SK-N-SH treated with all-trans-retinoic acid at 6 μM for 48 hours (cell line): ENCODE measurements at regions not wholly inside any gene's neighbourhood (a gene's known extent, or its start where the extent isn't known, plus 50 kb on each side); places are given as distances from the start of the nearest gene placed in this dataset.

Experiments used
- ATAC-seq: fragments of 200-7000 bp; cut with Tn5 transposase; 3 replicates; pipeline ENCODE4 v1.9.1; 2020; ENCODE audit warnings: mild to moderate bottlenecking, moderate library complexity
- ARNTL ChIP-seq: fragments of 450-650 bp; formaldehyde crosslinking; IDR thresholded peaks from 2 replicates; pipeline ENCODE4 v1.5.0; 2020; ENCODE audit warnings: low read depth, mild to moderate bottlenecking, moderate library complexity, borderline replicate concordance
- BACH2 ChIP-seq: fragments of 250-450 bp; sonication (Bioruptor Pico); IDR thresholded peaks from 2 replicates; pipeline ENCODE4 v1.9.0; 2021; ENCODE audit warnings: mild to moderate bottlenecking, borderline replicate concordance
- CSDC2 ChIP-seq: fragments of 250-450 bp; sonication (Bioruptor Pico); IDR thresholded peaks from 2 replicates; pipeline ENCODE4 v1.5.0; 2020; ENCODE audit warnings: mild to moderate bottlenecking, moderate library complexity
- CSRNP3 ChIP-seq: fragments of 250-450 bp; sonication (Bioruptor Pico); IDR thresholded peaks from 2 replicates; pipeline ENCODE4 v1.5.1; 2021; ENCODE audit warnings: mild to moderate bottlenecking, moderate library complexity
- ESRRG ChIP-seq: fragments of 250-450 bp; sonication (Bioruptor Pico); IDR thresholded peaks from 2 replicates; pipeline ENCODE4 v1.6.1; 2021; ENCODE audit warnings: mild to moderate bottlenecking
- GLIS3 ChIP-seq: fragments of 250-450 bp; sonication (Bioruptor Pico); IDR thresholded peaks from 2 replicates; pipeline ENCODE4 v1.5.0; 2020; ENCODE audit warnings: mild to moderate bottlenecking, moderate library complexity
- ISL1 ChIP-seq: fragments of 250-450 bp; sonication (Bioruptor Pico); IDR thresholded peaks from 2 replicates; pipeline ENCODE4 v2.1.2; 2022; ENCODE audit warnings: mild to moderate bottlenecking, moderate library complexity
- OSR1 ChIP-seq: fragments of 250-450 bp; sonication (Bioruptor Pico); IDR thresholded peaks from 2 replicates; pipeline ENCODE4 v1.8.0; 2022; ENCODE audit warnings: moderate library complexity, mild to moderate bottlenecking, inconsistent platforms
- PPARA ChIP-seq: fragments of 250-450 bp; sonication (Bioruptor Pico); IDR thresholded peaks from 2 replicates; pipeline ENCODE4 v1.5.0; 2020; ENCODE audit warnings: mild to moderate bottlenecking, borderline replicate concordance
- TCF4 ChIP-seq: fragments of 250-450 bp; sonication (Bioruptor Pico); IDR thresholded peaks from 2 replicates; pipeline ENCODE4 v1.8.0; 2021; ENCODE audit warnings: mild to moderate bottlenecking, moderate library complexity, borderline replicate concordance
- TOX ChIP-seq: fragments of 250-450 bp; sonication (Bioruptor Pico); IDR thresholded peaks from 2 replicates; pipeline ENCODE4 v1.8.0; 2021; ENCODE audit warnings: mild to moderate bottlenecking, moderate library complexity, borderline replicate concordance
- ZC3H10 ChIP-seq: fragments of 250-450 bp; sonication (Bioruptor Pico); IDR thresholded peaks from 2 replicates; pipeline ENCODE4 v1.5.1; 2021; ENCODE audit warnings: mild to moderate bottlenecking, moderate library complexity
- ZFP3 ChIP-seq: fragments of 250-450 bp; sonication (Bioruptor Pico); IDR thresholded peaks from 2 replicates; pipeline ENCODE4 v1.5.0; 2020; ENCODE audit warnings: mild to moderate bottlenecking, moderate library complexity
- ZFP30 ChIP-seq: fragments of 450-650 bp; formaldehyde crosslinking; IDR thresholded peaks from 2 replicates; pipeline ENCODE4 v1.5.0; 2022; ENCODE audit warnings: mild to moderate bottlenecking, moderate library complexity
- ZNF565 ChIP-seq: fragments of 450-650 bp; formaldehyde crosslinking; conservative IDR thresholded peaks from 2 replicates; pipeline ENCODE4 v1.5.0; 2020; ENCODE audit warnings: low read depth, mild to moderate bottlenecking, moderate library complexity
- ZNF70 ChIP-seq: fragments of 450-650 bp; formaldehyde crosslinking; IDR thresholded peaks from 2 replicates; pipeline ENCODE4 v1.5.0; 2020; ENCODE audit warnings: mild to moderate bottlenecking, moderate library complexity
- ZNF8 ChIP-seq: fragments of 450-650 bp; formaldehyde crosslinking; IDR thresholded peaks from 2 replicates; pipeline ENCODE4 v1.5.0; 2020; ENCODE audit warnings: mild to moderate bottlenecking, moderate library complexity
- TF ChIP-seq, protein P1 (sequence below): fragments of 250-450 bp; sonication (Bioruptor Pico); IDR thresholded peaks from 2 replicates; pipeline ENCODE4 v1.5.1; 2020; ENCODE audit warnings: low read depth, mild to moderate bottlenecking, moderate library complexity
- TF ChIP-seq, protein P2 (sequence below): fragments of 250-450 bp; sonication (Bioruptor Pico); IDR thresholded peaks from 2 replicates; pipeline ENCODE4 v1.8.0; 2020; ENCODE audit warnings: mild to moderate bottlenecking, moderate library complexity, borderline replicate concordance
- TF ChIP-seq, protein P3 (sequence below): fragments of 250-450 bp; sonication (Bioruptor Pico); IDR thresholded peaks from 2 replicates; pipeline ENCODE4 v1.5.0; 2020; ENCODE audit warnings: mild to moderate bottlenecking, moderate library complexity
- TF ChIP-seq, protein P4 (sequence below): fragments of 250-450 bp; sonication (Bioruptor Pico); IDR thresholded peaks from 2 replicates; pipeline ENCODE4 v1.8.0; 2021; ENCODE audit warnings: low read depth, mild to moderate bottlenecking, moderate library complexity, borderline replicate concordance

DNA sequence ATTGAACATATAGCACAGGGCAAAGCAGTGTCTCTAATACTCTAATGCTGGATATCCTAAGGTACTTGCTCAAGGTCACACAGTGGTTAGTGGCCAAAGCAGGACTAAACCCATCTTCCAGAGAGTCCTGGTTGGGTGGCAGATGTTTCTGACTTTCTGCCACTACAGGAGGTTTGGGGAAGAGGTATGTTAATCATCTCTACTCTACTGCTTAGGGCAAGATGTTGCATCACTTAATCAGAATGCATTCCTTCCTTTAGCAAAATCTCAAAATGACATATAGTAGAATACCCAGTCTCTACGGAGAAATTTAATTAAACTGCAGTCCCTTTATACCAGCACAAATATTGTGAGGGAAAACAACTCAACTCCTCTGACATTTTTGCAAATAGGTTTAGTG, 190.7 kb upstream of the FAM241A start:
- TF ChIP-seq ZNF70 (CRISPR knock-in tag) = no peak
- TF ChIP-seq ZFP30 (CRISPR knock-in tag) = no peak
- TF ChIP-seq BACH2 (CRISPR knock-in tag) = no peak
- TF ChIP-seq TOX (CRISPR knock-in tag) = no peak
- no peak for TF ChIP-seq CSDC2
- TF ChIP-seq, protein P1, sequence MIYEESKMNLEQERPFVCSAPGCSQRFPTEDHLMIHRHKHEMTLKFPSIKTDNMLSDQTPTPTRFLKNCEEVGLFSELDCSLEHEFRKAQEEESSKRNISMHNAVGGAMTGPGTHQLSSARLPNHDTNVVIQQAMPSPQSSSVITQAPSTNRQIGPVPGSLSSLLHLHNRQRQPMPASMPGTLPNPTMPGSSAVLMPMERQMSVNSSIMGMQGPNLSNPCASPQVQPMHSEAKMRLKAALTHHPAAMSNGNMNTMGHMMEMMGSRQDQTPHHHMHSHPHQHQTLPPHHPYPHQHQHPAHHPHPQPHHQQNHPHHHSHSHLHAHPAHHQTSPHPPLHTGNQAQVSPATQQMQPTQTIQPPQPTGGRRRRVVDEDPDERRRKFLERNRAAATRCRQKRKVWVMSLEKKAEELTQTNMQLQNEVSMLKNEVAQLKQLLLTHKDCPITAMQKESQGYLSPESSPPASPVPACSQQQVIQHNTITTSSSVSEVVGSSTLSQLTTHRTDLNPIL (CRISPR knock-in tag) = no peak
- TF ChIP-seq, protein P2, sequence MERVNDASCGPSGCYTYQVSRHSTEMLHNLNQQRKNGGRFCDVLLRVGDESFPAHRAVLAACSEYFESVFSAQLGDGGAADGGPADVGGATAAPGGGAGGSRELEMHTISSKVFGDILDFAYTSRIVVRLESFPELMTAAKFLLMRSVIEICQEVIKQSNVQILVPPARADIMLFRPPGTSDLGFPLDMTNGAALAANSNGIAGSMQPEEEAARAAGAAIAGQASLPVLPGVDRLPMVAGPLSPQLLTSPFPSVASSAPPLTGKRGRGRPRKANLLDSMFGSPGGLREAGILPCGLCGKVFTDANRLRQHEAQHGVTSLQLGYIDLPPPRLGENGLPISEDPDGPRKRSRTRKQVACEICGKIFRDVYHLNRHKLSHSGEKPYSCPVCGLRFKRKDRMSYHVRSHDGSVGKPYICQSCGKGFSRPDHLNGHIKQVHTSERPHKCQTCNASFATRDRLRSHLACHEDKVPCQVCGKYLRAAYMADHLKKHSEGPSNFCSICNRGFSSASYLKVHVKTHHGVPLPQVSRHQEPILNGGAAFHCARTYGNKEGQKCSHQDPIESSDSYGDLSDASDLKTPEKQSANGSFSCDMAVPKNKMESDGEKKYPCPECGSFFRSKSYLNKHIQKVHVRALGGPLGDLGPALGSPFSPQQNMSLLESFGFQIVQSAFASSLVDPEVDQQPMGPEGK (CRISPR knock-in tag) = no peak
- TF ChIP-seq PPARA = no peak
- no peak for TF ChIP-seq OSR1 (CRISPR knock-in tag)
- ATAC-seq = no peak

DNA sequence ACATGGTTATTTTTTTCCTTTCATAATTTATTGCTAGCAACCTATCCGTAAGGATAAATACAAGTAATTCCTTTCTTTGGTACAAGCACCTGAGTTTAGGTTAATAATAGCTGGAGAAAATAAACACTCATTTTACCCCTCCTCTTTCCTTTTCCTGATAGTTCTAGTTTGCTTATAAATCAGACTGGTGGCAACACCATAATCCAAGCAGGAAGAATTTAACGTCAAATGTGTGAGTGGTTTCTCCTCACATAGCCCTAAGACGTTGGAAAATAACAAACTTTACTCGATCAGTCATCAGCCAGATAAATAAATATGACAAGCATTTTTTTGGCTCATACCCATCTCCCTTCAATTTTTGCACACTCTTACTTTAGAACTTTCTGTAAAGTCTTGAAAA, 190.3 kb upstream of the FAM241A start:
- TF ChIP-seq GLIS3 (CRISPR knock-in tag) (no peak), ZFP3 (CRISPR knock-in tag) (no peak), BACH2 (CRISPR knock-in tag) (no peak), ZNF70 (CRISPR knock-in tag) (no peak), ZNF565 (CRISPR knock-in tag) (no peak), TOX (CRISPR knock-in tag) (no peak), TCF4 (CRISPR knock-in tag) (no peak), ZNF8 (no peak), ZFP30 (CRISPR knock-in tag) (no peak), CSRNP3 (CRISPR knock-in tag) (no peak), ESRRG (CRISPR knock-in tag) (no peak), CSDC2 (no peak), ISL1 (CRISPR knock-in tag) (no peak)
- TF ChIP-seq, protein P3, sequence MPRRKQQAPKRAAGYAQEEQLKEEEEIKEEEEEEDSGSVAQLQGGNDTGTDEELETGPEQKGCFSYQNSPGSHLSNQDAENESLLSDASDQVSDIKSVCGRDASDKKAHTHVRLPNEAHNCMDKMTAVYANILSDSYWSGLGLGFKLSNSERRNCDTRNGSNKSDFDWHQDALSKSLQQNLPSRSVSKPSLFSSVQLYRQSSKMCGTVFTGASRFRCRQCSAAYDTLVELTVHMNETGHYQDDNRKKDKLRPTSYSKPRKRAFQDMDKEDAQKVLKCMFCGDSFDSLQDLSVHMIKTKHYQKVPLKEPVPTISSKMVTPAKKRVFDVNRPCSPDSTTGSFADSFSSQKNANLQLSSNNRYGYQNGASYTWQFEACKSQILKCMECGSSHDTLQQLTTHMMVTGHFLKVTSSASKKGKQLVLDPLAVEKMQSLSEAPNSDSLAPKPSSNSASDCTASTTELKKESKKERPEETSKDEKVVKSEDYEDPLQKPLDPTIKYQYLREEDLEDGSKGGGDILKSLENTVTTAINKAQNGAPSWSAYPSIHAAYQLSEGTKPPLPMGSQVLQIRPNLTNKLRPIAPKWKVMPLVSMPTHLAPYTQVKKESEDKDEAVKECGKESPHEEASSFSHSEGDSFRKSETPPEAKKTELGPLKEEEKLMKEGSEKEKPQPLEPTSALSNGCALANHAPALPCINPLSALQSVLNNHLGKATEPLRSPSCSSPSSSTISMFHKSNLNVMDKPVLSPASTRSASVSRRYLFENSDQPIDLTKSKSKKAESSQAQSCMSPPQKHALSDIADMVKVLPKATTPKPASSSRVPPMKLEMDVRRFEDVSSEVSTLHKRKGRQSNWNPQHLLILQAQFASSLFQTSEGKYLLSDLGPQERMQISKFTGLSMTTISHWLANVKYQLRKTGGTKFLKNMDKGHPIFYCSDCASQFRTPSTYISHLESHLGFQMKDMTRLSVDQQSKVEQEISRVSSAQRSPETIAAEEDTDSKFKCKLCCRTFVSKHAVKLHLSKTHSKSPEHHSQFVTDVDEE (CRISPR knock-in tag) = no peak
- no peak for ATAC-seq

GRCh38 chr4:111957116-111957515, 188.1 kb upstream of the FAM241A start:
- TF ChIP-seq ESRRG (CRISPR knock-in tag) (no peak), ARNTL (CRISPR knock-in tag) (no peak), GLIS3 (CRISPR knock-in tag) (no peak), CSDC2 (no peak), ZNF565 (CRISPR knock-in tag) (no peak), ZC3H10 (CRISPR knock-in tag) (no peak), OSR1 (CRISPR knock-in tag) (no peak)
- TF ChIP-seq, protein P1 (CRISPR knock-in tag) = no peak
- TF ChIP-seq, protein P4, sequence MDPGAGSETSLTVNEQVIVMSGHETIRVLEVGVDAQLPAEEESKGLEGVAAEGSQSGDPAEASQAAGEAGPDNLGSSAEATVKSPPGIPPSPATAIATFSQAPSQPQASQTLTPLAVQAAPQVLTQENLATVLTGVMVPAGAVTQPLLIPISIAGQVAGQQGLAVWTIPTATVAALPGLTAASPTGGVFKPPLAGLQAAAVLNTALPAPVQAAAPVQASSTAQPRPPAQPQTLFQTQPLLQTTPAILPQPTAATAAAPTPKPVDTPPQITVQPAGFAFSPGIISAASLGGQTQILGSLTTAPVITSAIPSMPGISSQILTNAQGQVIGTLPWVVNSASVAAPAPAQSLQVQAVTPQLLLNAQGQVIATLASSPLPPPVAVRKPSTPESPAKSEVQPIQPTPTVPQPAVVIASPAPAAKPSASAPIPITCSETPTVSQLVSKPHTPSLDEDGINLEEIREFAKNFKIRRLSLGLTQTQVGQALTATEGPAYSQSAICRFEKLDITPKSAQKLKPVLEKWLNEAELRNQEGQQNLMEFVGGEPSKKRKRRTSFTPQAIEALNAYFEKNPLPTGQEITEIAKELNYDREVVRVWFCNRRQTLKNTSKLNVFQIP = no peak
- TF ChIP-seq, protein P2 (CRISPR knock-in tag) = no peak
- ATAC-seq = no peak
